CD4-positive, alpha-beta T cell treated with Interleukin-17A for 4 hours (primary cell): ENCODE measurements at regions not wholly inside any gene's neighbourhood (a gene's known extent, or its start where the extent isn't known, plus 50 kb on each side); places are given as distances from the start of the nearest gene placed in this dataset.
"Not testable (repeated sequence)": the region's sequence is repeated elsewhere in the genome, so short reads cannot be mapped to it uniquely, and the experiment has no call there.

ENCODE experiments used
- DNase-seq: peaks from one replicate; pipeline ENCODE4 v3.0.0-alpha.2; 2020; ENCODE audit warnings: mixed read lengths

DNA sequence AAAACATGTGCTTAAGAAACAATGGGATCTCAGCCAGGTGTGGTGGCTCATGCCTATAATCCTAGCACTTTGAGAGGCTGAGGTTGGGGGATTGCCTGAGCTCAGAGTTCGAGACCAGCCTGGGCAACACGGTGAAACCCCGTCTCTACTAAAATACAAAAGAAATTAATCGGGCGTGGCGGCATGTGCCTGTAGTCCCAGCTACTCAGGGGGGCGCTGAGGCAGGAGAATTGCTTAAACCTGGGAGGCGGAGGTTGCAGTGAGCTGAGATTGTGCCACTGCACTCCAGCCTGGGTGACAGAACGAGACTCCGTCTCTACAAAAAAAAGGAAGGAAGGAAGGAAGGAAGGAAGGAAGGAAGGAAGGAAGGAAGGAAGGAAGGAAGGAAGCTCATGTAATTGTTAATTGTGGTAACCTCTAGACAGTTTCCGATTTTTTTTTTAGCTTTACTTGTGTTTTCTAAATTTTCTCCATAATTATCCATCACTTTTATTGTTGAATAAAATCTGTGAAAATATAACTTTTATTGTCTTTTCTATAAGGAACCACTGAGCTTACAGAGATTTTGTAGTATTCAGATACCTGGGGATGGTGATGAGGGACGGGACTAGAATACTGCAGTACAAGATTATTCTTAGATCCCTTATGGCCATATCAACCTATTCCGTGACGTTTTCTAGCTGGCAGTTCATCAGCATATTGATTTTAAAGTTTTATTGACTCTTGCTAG, 506.9 kb downstream of the NR2F2 start:
- DNase-seq: no peak

DNA sequence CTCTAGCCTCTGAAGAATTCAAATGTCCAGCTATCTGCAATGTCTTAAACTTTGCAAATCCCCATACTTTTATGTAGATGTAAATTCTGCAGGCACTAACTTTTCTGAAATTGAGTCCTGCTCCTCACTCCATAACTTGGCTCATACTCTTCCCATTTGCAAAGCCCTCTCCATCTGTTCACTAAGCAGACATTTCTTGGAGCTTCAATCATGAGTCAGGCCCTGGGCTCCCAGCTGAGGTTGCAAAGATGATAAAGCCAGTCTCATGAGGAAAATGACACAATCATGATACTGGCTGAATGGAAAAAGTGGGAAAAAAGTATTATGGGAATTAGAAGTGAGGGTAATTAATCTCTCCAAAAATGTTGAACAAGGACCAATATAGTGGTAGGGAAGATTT, 507.6 kb downstream of the NR2F2 start:
- no peak for DNase-seq

DNA sequence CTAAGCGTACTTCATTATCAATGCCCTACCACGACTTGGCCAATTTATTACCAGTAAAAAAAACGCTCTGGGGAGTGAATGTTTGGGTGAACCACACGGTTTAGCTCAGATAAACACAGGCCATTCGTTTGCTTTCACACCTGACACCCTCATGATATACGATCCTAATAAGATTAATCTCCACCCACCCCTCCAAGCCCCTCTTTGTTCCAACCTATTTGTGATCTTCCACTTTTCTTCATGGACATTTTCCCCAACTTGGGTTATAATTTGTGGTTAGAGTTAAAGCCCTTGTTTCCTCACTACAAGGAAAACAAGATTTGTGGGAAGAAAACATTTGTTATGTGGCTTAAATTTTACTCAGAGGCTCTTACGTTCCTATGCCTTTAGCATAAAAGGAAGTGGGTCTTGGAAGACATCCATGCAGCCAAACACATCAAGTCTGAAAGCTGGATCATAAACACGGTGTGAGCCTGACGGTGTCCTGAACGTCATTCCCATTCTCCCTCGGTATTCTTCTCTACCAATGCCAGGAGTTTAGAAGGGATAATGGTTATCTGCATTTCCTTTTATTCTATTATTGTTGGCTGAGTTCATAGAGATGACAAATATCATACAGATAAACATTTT, 518.9 kb downstream of the NR2F2 start:
- no peak for DNase-seq

DNA sequence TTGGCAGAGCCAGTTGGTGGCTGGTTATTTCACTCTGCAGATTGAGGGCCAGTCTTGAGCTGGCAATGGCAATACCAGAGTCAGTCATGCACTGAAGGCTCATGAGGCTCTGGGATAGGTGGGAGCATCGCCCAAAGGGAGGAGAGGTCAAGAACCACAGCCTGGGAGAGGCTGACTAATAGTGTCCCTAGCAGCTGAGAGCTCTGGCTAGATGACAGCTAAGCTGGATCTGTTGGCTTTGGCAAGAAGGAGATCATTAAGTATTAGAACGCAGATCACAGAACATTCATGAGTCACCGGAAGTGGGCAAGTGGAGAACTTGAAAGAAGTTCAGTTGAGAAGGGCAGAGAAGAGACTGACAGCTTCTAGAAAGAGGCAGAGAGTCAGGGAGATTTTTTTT, 521.1 kb downstream of the NR2F2 start:
- DNase-seq: no peak

DNA sequence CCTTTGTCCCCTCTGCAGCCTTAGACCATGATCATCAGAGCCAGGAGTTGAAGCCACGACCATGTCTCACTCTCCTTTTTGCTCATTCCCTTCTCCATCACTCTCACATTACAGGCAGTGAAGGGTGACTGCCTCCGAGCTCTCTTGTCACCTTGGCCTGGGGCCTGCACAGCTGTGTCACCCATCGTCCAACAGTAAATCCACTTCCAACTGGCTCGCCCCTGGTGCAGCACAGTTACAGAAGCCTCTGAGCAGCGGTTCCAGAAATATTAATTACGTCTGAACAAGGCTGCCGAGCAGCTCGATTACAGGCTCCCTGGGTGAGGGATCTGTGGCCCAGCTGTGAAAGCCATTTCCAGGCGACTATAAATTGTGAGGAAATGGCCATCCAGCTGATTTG, 528.2 kb downstream of the NR2F2 start:
- no peak for DNase-seq

DNA sequence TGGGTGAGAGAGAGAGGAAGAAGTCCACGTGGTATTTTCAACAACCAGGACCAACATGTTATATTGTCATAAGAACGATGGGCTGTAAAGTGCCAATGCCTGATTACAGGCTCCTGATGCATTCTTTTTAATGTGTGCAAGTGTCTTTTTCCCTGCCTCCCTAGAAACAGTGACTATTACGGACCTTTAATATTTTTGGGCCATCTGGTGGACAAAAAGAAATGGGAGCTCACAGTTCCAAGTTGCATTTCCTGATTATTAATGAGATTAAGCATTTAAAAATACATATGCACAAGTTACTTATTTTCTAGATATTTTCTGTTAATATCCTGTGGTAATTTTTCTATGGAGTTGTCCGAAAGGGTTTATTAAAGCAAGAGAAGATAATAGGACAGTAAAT, 530.2 kb downstream of the NR2F2 start:
- no peak for DNase-seq

DNA sequence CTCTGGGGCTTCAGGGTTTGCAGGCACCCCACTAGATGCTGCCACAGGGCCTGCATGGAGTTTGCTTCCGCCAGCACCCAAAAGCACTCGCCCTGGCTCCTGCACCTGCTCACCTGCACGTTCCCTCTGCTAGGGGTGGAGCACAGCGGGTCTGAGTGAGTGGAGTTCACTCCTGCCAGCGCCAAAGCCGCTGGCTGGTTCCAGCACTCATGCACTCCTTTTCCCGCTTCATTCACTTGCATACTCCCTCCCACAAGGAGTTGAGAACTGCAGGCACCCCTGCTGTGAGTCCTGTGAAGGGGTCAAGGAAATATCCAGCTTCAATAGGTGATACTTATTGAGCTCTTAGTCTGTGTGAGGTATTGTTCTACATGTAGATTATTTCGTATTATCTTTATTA, 537.5 kb downstream of the NR2F2 start:
- no peak for DNase-seq

DNA sequence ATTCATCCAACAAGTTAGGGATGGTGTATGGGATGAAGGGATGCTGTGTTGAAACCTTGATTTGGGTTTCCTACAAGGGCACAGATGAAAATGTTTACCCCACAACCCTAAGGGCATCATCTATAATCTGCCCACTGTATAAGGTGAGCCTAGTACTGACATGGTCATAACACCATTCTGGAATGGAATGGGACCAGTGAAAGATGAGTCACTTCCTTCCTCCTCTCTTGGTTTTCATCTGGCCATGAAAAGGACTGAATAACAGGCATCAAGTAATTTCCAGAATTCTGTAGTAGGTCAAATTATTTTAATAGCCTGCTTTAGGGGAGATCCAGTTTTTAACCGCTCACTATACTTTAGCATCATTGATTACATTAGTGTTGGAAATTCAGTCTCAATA, 538.6 kb downstream of the NR2F2 start:
- DNase-seq: no peak

DNA sequence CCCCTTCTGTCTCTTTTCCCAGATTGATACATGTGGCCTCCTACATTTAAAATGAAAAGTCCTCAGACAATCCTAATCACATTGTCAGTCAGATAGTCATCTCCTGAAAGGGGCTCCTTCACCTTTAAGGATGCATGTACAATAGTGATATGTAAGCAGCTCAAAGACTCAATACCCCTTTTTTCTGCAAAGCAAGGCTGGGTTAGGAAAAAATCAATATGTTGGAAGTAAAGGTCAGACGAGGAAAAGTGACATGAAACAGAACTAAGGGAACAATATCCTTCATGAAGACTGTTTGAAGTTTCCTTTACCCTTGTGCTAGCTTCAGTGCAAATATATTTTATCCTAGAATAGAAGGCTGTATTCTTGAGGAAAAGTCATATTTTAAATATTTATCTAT, 539.3 kb downstream of the NR2F2 start:
- DNase-seq: no peak

DNA sequence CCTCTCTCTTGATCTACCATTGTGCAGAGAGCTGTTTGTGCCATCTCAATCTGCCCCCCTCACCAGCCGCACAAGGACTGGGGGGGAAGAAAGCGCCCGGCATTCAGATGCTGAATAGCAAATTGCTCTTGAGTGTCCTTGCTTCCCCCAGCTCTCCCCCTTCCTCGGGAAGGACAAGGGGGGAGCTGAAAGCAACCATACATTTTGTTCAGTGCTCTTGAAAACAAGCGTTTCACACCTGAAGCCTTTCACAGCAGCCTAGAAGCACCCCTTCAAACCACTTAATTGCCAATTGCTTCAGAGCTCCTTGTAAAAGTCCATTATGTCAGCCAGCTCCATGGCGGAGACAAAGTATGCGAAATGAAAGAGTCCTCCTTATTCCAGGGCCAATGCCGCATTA, 540.1 kb downstream of the NR2F2 start:
- no peak for DNase-seq

DNA sequence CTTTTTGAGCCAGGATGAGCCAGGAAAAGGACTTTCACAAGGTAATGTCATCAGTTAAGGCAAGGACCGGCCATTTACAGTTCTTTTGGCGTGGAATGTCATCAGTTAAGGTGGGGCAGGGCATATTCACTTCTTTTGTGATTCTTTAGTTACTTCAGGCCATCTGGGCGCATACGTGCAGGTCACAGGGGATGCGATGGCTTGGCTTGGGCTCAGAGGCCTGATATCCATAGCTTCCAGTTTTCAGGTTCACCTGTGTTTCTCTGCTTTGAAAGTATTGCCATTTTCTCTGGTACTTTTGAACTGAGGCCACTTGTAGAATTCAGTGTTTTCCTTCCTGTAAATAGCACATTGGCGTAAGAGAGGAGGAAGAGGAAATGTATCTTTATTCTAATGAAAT, 546.9 kb downstream of the NR2F2 start:
- not testable (repeated sequence) for DNase-seq

DNA sequence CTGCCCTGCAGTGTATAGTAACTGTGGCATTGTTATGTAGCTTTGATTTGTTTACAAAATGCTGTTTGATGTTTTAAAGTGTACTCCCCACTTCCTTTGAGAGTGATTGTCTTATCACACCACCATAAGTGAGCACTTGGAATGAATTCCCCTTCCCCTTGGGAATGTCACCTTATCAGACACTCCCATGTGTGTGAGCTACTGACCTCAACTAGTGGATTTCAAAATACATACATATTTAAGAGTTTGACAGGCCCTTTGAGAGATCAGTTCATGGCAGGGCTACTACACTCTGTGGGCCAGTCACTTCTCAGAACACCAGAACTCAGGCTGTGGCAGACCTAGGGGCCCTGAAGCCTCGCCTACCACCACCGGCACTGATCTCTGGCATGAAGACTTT, 547.6 kb downstream of the NR2F2 start:
- DNase-seq: no peak

DNA sequence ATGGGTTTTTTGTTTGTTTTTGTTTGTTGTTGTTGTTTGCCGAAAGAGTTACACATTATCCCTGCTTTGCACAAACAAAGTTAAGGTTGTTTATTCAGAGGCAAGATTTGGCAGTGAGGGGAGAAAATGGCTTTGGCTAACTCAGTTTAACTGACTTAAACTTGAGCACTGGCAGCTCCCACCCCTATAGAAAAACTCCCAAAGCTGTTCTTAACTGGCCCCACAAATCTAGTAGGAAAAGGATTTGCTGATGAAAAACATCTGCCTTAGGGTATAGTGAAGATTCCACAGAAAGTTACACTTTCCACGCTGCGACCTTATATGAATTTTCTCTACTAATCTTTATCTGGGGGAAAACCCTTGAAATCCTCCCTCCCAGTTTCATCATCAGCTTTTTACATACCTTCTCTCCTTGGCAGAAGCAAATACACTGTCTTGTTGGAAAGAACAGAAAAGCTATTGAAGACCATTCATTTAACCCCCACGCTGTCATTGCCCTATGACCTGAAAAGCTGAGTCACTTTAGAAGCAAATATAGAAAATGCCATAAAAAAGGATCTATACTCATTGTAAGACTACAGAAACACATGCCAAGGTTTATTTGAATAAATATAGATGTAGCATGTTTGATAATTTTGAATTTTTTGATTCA, 551.7 kb downstream of the NR2F2 start:
- DNase-seq: no peak

DNA sequence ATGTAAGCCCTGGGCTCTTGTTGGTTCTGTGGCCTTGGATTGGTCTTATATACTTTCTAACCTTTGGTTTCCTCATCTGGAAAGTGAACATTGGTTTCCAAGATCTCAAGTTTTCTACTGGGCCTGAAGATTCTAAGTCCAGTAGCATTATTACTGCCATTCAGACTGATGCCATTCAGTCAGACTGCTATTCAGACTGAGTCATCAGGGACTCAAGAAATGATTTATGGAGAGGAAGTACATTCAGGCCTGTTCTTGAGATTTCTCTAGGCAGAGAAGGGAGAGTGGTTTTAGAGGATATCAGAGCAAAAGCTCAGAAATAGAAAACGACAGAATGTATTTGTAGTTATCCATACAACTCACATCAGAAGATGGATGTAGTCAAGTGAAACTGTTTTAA, 557.2 kb downstream of the NR2F2 start:
- no peak for DNase-seq

DNA sequence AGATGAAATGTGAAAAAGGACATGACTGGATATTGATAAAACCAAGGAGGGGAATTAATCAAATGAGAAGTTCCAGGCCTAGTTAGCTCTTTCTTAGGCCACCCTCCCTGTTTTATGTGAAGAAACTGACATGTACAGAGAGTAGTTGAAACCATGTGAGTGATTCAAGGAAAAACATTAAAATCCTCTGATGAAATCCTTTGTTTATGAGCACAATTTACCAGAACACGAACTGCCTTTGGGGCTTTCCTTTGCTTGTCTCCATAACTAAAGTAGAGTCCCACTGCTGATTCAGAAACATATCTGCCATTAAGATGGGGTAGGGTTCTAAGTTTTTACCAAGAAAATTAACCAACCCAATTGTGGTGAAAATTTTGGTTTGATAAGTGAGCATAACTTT, 558.3 kb downstream of the NR2F2 start:
- no peak for DNase-seq

DNA sequence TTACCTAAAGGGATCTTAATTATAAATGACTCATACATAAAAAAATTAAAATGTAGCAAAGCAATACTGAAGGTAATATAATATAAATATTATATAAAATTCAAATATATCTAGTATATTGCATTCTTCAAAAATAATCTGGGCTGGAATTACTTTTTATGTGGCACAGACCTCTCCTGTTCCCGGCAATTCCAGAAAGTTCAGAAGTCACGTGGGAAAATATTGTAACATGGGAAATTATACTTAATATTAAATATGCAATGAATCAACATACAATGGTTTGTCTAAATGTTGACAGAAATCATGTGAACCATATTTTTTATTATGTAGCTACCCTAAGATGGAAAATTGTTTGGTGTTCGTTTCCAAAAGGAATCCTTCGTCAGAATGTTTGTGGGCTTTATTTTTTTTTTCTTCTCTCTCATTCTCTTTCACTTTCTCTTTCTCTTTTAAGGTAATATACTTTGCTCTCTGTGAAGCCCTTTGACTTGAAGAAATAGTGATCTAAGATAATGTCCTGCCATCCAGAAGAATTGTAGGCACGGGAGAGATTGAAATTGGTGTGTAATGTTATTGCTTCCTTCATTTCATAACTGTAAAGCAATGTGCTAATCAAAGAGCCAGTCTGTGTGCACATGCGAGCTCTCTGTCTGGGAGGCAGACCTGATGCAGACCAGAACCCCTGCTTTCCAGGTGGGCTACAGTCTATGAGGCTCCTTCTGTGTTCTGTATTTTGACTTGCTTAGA, 559.4 kb downstream of the NR2F2 start:
- DNase-seq: no peak

DNA sequence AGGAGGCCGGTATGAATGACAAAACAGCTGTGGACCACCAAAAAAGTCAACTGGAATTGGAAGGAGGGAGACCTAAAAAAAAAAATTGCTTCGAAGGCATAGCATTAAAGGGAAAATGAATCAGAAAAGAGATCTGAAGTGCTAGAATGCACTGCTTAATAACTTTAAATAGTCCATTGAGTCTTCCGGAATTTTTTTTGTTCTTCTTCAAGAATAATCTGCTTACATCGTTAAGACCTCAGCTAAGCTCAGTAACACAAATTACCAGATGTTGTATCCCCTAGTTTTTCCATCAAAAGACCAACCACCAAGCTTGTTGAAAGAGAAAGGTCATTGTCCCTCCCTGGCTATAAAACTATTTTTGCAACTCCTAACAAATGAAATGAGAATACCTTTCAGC, 560.5 kb downstream of the NR2F2 start:
- DNase-seq: no peak

DNA sequence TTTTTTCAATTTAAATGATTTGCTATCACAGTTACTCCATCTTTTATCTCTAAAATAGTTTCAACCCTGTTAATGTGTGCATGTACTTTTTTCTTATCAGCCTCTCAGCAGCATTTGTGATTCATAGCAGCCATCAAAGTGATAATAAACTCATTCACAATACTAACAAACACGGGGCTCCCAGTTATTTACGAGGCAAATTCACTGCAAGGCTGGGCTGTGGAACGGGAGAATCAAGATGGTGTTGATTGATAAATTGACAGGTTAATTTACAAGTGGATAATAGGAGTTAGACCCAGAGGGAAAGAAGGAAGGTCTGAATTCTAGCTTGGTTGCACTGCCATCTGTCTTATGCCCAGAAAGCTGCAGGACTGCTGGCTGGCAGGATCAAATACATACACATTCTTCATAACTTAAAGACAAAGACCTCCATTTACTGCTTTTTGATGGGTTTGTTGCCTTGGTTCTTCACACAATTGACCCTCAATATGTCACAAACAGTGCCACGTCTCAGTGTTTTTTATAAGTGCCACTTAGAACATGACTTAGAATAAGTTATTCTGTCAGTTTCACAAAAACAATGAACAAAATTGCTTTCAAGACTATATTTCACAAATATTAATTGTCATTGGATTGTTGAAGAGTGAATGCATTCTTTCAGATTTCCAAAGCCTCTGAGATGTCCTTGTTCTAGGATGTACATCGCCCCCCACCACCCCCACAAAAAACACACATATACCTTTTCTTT, 562.8 kb downstream of the NR2F2 start:
- no peak for DNase-seq

DNA sequence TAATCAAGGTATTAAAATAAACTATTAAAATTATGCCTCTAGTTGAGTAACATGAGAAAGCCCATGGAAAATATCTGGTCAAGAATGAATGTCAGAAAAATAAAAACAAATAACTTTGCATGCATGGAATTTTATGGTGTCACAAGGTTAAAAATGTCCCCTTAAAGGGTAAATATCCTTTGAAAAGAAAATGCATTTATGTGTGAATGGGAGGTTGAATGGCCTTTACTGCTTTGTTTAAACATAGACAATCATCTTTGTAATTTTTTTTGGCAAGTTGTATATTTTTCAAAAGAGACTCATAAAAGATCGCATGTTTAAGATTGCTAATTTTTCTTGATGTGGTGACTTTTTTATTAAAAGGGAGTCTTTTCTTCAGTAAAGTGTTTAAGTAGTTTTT, 564.2 kb downstream of the NR2F2 start:
- no peak for DNase-seq

DNA sequence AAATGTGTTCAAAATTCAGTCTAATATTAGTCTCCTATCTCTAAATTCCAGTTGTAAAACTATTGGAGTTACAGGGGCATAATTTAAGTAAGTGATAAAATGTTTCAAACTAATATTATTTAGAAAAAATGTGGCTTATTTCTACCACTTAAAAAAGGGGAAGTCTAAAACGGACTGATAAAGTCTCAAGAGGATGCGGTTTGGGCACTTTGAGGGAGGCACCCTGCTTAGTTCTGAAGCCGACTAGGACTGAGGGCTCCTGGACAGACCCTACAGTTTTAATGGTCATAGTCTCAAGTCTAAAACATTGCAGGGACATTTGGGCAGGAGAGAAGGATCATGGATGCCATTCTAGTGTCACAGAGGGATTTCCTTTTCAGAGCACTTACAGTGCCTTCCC, 566.3 kb downstream of the NR2F2 start:
- DNase-seq: no peak

DNA sequence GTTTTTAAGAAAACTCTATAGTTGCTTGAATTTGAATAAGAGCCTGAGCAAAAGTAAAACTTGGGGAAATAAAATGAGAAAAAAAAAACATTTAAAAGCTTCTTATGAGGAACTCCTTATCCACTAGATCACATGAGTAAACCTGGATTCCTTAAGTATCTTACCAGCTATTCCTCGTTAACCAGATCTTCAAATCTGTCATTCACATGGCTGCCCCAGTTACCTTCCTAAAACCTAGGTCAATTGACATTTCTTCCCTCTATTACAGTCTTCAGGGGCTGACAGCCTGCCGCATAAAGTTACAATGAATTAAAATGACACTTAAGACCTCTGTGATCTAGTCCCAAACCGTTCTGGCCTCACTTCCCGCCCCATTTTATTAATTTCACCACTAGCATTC, 583.6 kb downstream of the NR2F2 start:
- DNase-seq: no peak

DNA sequence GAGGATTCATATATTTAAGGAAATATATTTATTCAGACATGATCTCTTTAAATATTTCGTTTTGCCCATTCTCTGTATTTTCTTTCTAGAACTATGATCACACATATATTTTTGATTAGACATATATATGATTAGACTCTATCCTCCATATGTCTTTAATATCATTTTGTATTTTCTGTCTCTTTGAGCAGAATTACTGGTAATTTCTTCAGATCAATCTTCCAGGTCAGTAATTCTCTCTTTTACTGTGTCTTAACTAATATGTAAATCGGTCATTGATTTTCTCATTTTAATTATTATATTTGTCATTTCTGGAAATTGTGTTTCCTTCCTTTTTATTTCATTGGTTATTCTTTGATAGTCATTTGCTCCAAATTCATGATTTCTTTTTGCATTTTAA, 586.2 kb downstream of the NR2F2 start:
- DNase-seq: no peak

DNA sequence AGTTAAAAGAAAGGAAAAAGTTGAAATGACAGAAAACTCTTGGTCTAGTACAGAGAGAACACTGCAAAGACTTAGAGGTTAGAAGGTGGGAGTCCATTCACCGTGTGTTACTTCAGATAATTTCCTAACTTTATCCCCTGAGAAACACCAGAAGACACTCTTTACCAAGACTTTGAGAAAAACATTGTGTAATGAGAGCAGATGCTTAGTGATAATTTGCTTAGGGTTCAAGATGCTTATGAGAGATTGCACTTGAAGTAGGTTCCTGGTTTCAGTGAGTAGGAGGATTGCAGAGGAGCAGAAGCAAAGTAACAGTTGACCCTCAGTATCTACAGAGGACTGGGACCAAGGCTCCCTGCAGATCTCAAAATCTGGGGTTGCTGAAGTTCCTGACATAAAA, 594.1 kb downstream of the NR2F2 start:
- DNase-seq: no peak
